ENCODE measurements at regions not wholly inside any gene's neighbourhood (a gene's known extent, or its start where the extent isn't known, plus 50 kb on each side); places are given as distances from the start of the nearest gene placed in this dataset.

GRCh38 chr1:229851511-229851910 is 215.5 kb upstream of the GALNT2 start:
- TF ChIP-seq CEBPB (IDR thresholded peaks at IDR 0.05) (no peak), RAD21 (IDR thresholded peaks at IDR 0.05; ENCODE audit: low read depth) (no peak), ZBTB7A (IDR thresholded peaks at IDR 0.05; ENCODE audit: low read depth) (no peak), YY1 (IDR thresholded peaks at IDR 0.05; ENCODE audit: low read depth) (no peak), EGR1 (IDR thresholded peaks at IDR 0.05) (no peak)

DNA sequence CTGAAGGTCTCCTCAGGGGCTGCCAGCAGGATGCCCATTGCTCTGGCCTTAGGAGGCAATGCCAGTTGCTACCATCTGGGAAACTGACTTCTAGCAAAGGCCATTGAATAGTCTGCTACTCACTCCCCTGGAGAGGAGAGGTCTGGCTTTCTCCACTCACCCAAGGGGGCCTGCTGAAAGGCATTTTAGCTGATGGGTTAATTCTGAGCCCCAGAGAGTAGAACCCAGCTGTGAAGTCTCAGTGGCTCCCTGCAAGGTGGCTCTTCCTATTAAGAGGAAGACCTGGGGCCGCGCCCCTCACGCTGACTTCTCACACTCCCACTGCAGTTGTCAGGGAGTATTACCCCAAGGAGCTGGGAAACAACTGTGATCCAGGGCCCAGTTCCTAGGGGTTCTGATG is 213.3 kb upstream of the GALNT2 start:
- TF ChIP-seq ZBTB7A (IDR thresholded peaks at IDR 0.05; ENCODE audit: low read depth): no peak
- no peak for TF ChIP-seq TEAD4 (IDR thresholded peaks at IDR 0.05)
- no peak for TF ChIP-seq YY1 (IDR thresholded peaks at IDR 0.05; ENCODE audit: low read depth)
- no peak for TF ChIP-seq CREB1 (IDR thresholded peaks at IDR 0.05; ENCODE audit: low read depth)

DNA sequence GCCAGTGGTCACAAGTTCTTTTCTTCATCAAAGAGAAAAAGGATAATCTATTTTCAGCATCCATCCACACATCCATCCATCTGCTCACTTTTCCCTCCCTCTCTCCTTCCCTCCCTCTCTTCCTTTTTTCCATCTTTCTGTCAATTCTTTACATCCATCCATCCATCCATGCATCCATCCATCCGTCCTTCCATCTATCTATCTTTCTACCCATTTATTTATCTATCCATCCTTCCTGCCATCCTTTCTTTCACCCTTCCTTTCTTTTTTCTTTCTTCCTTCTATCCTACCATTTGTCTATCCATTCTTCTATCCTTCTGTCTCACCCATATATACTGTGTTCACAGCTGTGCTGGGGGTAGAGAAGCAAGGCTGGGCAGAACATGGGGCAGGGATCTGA is 212.4 kb upstream of the GALNT2 start:
- no peak for TF ChIP-seq EGR1 (IDR thresholded peaks at IDR 0.05)
- no peak for TF ChIP-seq CEBPB (IDR thresholded peaks at IDR 0.05)
- TF ChIP-seq TEAD4 (IDR thresholded peaks at IDR 0.05): no peak
- no peak for TF ChIP-seq FOXM1 (IDR thresholded peaks at IDR 0.05; ENCODE audit: borderline replicate concordance, low read depth)
- no peak for TF ChIP-seq TAF1 (IDR thresholded peaks at IDR 0.05; ENCODE audit: low read depth)
- no peak for TF ChIP-seq RAD21 (IDR thresholded peaks at IDR 0.05; ENCODE audit: low read depth)
- TF ChIP-seq YY1 (IDR thresholded peaks at IDR 0.05; ENCODE audit: low read depth): no peak
- TF ChIP-seq, protein P1, sequence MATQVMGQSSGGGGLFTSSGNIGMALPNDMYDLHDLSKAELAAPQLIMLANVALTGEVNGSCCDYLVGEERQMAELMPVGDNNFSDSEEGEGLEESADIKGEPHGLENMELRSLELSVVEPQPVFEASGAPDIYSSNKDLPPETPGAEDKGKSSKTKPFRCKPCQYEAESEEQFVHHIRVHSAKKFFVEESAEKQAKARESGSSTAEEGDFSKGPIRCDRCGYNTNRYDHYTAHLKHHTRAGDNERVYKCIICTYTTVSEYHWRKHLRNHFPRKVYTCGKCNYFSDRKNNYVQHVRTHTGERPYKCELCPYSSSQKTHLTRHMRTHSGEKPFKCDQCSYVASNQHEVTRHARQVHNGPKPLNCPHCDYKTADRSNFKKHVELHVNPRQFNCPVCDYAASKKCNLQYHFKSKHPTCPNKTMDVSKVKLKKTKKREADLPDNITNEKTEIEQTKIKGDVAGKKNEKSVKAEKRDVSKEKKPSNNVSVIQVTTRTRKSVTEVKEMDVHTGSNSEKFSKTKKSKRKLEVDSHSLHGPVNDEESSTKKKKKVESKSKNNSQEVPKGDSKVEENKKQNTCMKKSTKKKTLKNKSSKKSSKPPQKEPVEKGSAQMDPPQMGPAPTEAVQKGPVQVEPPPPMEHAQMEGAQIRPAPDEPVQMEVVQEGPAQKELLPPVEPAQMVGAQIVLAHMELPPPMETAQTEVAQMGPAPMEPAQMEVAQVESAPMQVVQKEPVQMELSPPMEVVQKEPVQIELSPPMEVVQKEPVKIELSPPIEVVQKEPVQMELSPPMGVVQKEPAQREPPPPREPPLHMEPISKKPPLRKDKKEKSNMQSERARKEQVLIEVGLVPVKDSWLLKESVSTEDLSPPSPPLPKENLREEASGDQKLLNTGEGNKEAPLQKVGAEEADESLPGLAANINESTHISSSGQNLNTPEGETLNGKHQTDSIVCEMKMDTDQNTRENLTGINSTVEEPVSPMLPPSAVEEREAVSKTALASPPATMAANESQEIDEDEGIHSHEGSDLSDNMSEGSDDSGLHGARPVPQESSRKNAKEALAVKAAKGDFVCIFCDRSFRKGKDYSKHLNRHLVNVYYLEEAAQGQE (IDR thresholded peaks at IDR 0.05; ENCODE audit: low read depth): no peak
- no peak for TF ChIP-seq EP300 (IDR thresholded peaks at IDR 0.05; ENCODE audit: borderline replicate concordance)
- no peak for TF ChIP-seq CREB1 (IDR thresholded peaks at IDR 0.05; ENCODE audit: low read depth)
- TF ChIP-seq ZBTB7A (IDR thresholded peaks at IDR 0.05; ENCODE audit: low read depth): no peak
- TF ChIP-seq TCF12 (IDR thresholded peaks at IDR 0.05; ENCODE audit: low read depth): no peak
- no peak for TF ChIP-seq MAX (IDR thresholded peaks at IDR 0.05)
- TF ChIP-seq USF1 (IDR thresholded peaks at IDR 0.05): no peak

DNA sequence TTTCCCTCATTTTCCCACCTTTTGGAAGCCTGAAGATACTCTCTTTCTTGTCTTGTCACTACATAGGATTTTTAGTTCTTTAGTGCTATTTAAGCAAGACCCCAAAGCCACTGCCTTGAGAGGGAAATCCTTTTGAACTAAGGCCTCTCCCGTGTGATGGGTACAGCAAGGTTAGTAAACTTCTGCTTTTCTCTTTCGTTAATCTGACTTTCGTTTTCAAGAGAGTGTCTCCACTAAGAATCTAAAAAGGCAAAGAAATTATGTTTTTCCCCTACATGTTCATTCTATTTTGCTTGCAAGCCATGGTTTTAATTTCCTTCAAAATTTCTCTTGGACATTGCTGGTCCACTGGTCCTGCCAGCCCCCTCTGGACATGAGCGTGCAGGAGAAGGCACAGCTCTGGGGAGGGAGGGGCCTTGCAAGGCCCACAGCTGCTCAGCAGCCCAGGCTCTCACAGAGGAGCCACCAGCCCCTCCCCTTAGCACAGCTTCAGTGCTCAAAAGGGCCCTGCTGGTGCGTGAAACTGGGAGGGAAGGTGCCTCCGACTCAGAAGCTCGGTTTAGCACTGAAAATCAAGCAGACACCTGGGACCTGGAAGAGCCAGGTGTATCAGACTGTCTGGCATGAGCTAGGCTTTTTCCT is 210.9 kb upstream of the GALNT2 start:
- TF ChIP-seq YY1 (IDR thresholded peaks at IDR 0.05; ENCODE audit: low read depth) (no peak), FOXM1 (IDR thresholded peaks at IDR 0.05; ENCODE audit: borderline replicate concordance, low read depth) (no peak), EGR1 (IDR thresholded peaks at IDR 0.05) (no peak), NFIC (IDR thresholded peaks at IDR 0.05) (no peak), USF1 (IDR thresholded peaks at IDR 0.05) (no peak), TCF12 (IDR thresholded peaks at IDR 0.05; ENCODE audit: low read depth) (no peak), CREB1 (IDR thresholded peaks at IDR 0.05; ENCODE audit: low read depth) (no peak), ZBTB7A (IDR thresholded peaks at IDR 0.05; ENCODE audit: low read depth) (no peak), TEAD4 (IDR thresholded peaks at IDR 0.05) (no peak), CEBPB (IDR thresholded peaks at IDR 0.05) (no peak), EP300 (IDR thresholded peaks at IDR 0.05; ENCODE audit: borderline replicate concordance) (no peak), RAD21 (IDR thresholded peaks at IDR 0.05; ENCODE audit: low read depth) (no peak), TAF1 (IDR thresholded peaks at IDR 0.05; ENCODE audit: low read depth) (no peak), MAX (IDR thresholded peaks at IDR 0.05) (no peak)
- TF ChIP-seq, protein P1 (IDR thresholded peaks at IDR 0.05; ENCODE audit: low read depth): no peak

DNA sequence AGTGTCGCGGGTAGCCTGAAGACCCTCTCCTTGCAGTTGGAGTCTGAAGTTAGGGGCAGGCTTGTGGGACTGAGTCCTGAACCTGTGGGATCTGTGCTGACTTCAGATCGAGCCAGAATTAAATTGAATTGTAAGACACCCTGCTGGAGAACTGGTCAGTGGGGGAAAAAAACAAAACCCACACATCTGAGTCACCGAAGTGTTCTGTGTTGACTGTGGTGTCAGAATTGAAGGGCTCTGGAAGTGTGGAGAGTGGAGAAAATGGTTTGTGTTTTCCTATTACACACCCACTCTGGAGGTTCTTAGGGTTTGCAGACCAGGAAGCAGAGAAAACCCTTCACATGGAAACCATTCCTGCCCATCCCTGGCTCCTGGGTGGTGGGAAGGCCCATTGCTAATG is 209.5 kb upstream of the GALNT2 start:
- TF ChIP-seq EGR1 (IDR thresholded peaks at IDR 0.05): no peak
- TF ChIP-seq CEBPB (IDR thresholded peaks at IDR 0.05): no peak
- TF ChIP-seq CREB1 (IDR thresholded peaks at IDR 0.05; ENCODE audit: low read depth): no peak
- no peak for TF ChIP-seq MAX (IDR thresholded peaks at IDR 0.05)
- TF ChIP-seq NFIC (IDR thresholded peaks at IDR 0.05): no peak
- TF ChIP-seq, protein P1 (IDR thresholded peaks at IDR 0.05; ENCODE audit: low read depth): no peak
- no peak for TF ChIP-seq USF1 (IDR thresholded peaks at IDR 0.05)
- TF ChIP-seq RAD21 (IDR thresholded peaks at IDR 0.05; ENCODE audit: low read depth): no peak
- no peak for TF ChIP-seq FOXM1 (IDR thresholded peaks at IDR 0.05; ENCODE audit: borderline replicate concordance, low read depth)
- no peak for TF ChIP-seq EP300 (IDR thresholded peaks at IDR 0.05; ENCODE audit: borderline replicate concordance)
